SK-N-SH (cell line): ENCODE measurements at regions not wholly inside any gene's neighbourhood (a gene's known extent, or its start where the extent isn't known, plus 50 kb on each side); places are given as distances from the start of the nearest gene placed in this dataset.

Experiments used
- GATA2 ChIP-seq: sonication (generic); formaldehyde crosslinking; IDR thresholded peaks from 2 replicates; pipeline ENCODE4 v1.5.0; 2020; ENCODE audit warnings: mild to moderate bottlenecking, missing genetic modification reagents
- TF ChIP-seq, protein P1 (sequence below): fragments of 200-600 bp; sonication (generic); IDR thresholded peaks from 2 replicates; pipeline ENCODE4 v1.6.1; 2017; ENCODE audit warnings: antibody characterized with exemption, mild to moderate bottlenecking, moderate library complexity

DNA sequence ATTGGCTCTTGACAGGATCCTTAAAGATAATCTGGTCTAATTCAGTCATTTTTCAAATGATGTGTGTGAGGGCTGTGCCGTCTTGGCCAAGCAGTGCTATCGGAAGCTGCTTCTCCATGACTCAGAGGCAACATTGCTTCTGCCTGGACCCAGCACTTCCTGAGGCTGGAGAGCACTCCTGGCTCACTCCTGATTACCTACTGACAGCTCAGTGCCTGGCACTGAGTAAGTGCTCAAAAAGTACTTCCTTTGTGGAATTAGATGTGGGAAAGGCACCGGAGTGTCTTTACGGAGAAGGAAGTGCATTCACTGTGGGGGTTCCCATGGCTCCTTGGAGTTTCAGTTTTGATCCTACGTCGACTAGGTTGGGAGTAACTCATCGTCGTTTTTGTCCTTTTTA is 86.9 kb upstream of the UBE3A start:
- TF ChIP-seq, protein P1, sequence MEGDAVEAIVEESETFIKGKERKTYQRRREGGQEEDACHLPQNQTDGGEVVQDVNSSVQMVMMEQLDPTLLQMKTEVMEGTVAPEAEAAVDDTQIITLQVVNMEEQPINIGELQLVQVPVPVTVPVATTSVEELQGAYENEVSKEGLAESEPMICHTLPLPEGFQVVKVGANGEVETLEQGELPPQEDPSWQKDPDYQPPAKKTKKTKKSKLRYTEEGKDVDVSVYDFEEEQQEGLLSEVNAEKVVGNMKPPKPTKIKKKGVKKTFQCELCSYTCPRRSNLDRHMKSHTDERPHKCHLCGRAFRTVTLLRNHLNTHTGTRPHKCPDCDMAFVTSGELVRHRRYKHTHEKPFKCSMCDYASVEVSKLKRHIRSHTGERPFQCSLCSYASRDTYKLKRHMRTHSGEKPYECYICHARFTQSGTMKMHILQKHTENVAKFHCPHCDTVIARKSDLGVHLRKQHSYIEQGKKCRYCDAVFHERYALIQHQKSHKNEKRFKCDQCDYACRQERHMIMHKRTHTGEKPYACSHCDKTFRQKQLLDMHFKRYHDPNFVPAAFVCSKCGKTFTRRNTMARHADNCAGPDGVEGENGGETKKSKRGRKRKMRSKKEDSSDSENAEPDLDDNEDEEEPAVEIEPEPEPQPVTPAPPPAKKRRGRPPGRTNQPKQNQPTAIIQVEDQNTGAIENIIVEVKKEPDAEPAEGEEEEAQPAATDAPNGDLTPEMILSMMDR = no peak
- TF ChIP-seq GATA2 (CRISPR knock-in tag) = no peak
